PFSK-1 (cell line): ENCODE measurements at regions not wholly inside any gene's neighbourhood (a gene's known extent, or its start where the extent isn't known, plus 50 kb on each side); places are given as distances from the start of the nearest gene placed in this dataset.

Experiments
- POLR2AphosphoS5 ChIP-seq: IDR thresholded peaks from 2 replicates; pipeline ENCODE4 v1.6.1; 2012; ENCODE audit warnings: low read depth, mild to moderate bottlenecking, control low read depth, low read length, moderate library complexity
- SIN3A ChIP-seq: IDR thresholded peaks from 2 replicates; pipeline ENCODE4 v1.6.1; 2012; ENCODE audit warnings: mild to moderate bottlenecking, low read length, moderate library complexity, borderline replicate concordance; ENCODE audit not compliant: insufficient read depth
- TF ChIP-seq, protein P1 (sequence below), 2 experiments: IDR thresholded peaks; 2 replicates each; pipeline versions ENCODE4 v1.6.1 to v1.8.0; 2011 to 2012; ENCODE audit warnings: low read depth in 2 of 2, low read length in 2 of 2, control low read depth in 1 of 2, inconsistent platforms in 1 of 2, mild to moderate bottlenecking in 1 of 2, moderate library complexity in 1 of 2; ENCODE audit not compliant: insufficient read depth in 1 of 2

DNA sequence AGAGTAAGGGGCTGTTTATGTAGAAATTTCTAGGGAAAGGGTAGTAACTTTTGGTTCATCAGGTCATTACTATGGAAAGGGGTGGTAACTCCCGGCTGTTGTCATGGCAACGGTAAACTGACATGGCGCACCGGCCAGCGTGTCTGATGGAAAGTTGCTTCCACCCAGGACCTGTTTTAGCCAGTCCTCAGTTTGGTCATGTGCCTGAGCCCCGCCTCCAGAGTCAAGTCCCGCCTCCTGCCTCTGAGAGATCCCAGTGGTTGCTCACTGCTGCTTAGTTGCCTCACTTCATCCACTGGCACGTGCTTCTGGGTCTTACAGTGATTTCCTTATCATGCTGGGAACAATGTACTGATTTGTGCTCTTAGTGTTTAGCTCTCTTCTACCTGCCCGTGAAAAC lies 455.2 kb upstream of the ZNF507 start:
- TF ChIP-seq, protein P1, sequence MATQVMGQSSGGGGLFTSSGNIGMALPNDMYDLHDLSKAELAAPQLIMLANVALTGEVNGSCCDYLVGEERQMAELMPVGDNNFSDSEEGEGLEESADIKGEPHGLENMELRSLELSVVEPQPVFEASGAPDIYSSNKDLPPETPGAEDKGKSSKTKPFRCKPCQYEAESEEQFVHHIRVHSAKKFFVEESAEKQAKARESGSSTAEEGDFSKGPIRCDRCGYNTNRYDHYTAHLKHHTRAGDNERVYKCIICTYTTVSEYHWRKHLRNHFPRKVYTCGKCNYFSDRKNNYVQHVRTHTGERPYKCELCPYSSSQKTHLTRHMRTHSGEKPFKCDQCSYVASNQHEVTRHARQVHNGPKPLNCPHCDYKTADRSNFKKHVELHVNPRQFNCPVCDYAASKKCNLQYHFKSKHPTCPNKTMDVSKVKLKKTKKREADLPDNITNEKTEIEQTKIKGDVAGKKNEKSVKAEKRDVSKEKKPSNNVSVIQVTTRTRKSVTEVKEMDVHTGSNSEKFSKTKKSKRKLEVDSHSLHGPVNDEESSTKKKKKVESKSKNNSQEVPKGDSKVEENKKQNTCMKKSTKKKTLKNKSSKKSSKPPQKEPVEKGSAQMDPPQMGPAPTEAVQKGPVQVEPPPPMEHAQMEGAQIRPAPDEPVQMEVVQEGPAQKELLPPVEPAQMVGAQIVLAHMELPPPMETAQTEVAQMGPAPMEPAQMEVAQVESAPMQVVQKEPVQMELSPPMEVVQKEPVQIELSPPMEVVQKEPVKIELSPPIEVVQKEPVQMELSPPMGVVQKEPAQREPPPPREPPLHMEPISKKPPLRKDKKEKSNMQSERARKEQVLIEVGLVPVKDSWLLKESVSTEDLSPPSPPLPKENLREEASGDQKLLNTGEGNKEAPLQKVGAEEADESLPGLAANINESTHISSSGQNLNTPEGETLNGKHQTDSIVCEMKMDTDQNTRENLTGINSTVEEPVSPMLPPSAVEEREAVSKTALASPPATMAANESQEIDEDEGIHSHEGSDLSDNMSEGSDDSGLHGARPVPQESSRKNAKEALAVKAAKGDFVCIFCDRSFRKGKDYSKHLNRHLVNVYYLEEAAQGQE (IDR thresholded peaks at IDR 0.05; ENCODE audit: insufficient read depth in 1 of 2, low read depth in 2 of 2, low read length in 2 of 2) = no peak
- TF ChIP-seq POLR2AphosphoS5 (no peak), SIN3A (no peak)
